GM19438 (cell line): ENCODE measurements at regions not wholly inside any gene's neighbourhood (a gene's known extent, or its start where the extent isn't known, plus 50 kb on each side); places are given as distances from the start of the nearest gene placed in this dataset.
"Not testable (repeated sequence)": the region's sequence is repeated elsewhere in the genome, so short reads cannot be mapped to it uniquely, and the experiment has no call there.

Experiments used
- ATAC-seq: cut with Tn5 transposase; IDR thresholded peaks from one replicate; pipeline ENCODE4 v1.9.1; 2021; ENCODE audit warnings: low read depth; ENCODE audit not compliant: unreplicated experiment

GRCh38 chr2:11877764-11878163, 131.3 kb downstream of the LPIN1 start:
- ATAC-seq, result no peak

- not testable (repeated sequence) for ATAC-seq
These were observed 138.8 kb downstream of the LPIN1 start for GRCh38 chr2:11885253-11885652.

GRCh38 chr2:11886899-11887298, 140.5 kb downstream of the LPIN1 start:
- ATAC-seq, result not testable (repeated sequence)

GRCh38 chr2:11889101-11889850, 142.8 kb downstream of the LPIN1 start:
- no peak for ATAC-seq

GRCh38 chr2:11889854-11890253, 143.4 kb downstream of the LPIN1 start:
- no peak for ATAC-seq

- no peak for ATAC-seq
These were observed 144.6 kb downstream of the LPIN1 start for GRCh38 chr2:11891028-11891427.

GRCh38 chr2:11891671-11892440, 145.4 kb downstream of the LPIN1 start:
- ATAC-seq, result no peak

GRCh38 chr2:11896386-11896785, 150.0 kb downstream of the LPIN1 start:
- no peak for ATAC-seq

GRCh38 chr2:11898576-11898975, 152.1 kb downstream of the LPIN1 start:
- ATAC-seq, result no peak

GRCh38 chr2:11899264-11899818, 152.9 kb downstream of the LPIN1 start:
- no peak for ATAC-seq

GRCh38 chr2:11900891-11901290, 154.5 kb downstream of the LPIN1 start:
- not testable (repeated sequence) for ATAC-seq

GRCh38 chr2:11901351-11902069, 155.1 kb downstream of the LPIN1 start:
- ATAC-seq, result no peak

GRCh38 chr2:11903085-11903606, 156.7 kb downstream of the LPIN1 start:
- no peak for ATAC-seq

- ATAC-seq, result no peak
These were observed 157.6 kb downstream of the LPIN1 start for GRCh38 chr2:11904029-11904428.

- no peak for ATAC-seq
These were observed 158.5 kb downstream of the LPIN1 start for GRCh38 chr2:11904941-11905340.

GRCh38 chr2:11907190-11907589, 160.8 kb downstream of the LPIN1 start:
- ATAC-seq, result no peak

- no peak for ATAC-seq
These were observed 164.5 kb downstream of the LPIN1 start for GRCh38 chr2:11910971-11911370.

GRCh38 chr2:11912980-11913379, 166.5 kb downstream of the LPIN1 start:
- ATAC-seq, result no peak

- ATAC-seq, result no peak
These were observed 168.0 kb downstream of the LPIN1 start for GRCh38 chr2:11914455-11914854.

GRCh38 chr2:11915650-11916049, 169.2 kb downstream of the LPIN1 start:
- no peak for ATAC-seq

GRCh38 chr2:11919953-11920352, 173.5 kb downstream of the LPIN1 start:
- ATAC-seq, result no peak
